T-helper 2 cell (primary cell): ENCODE measurements at regions not wholly inside any gene's neighbourhood (a gene's known extent, or its start where the extent isn't known, plus 50 kb on each side); places are given as distances from the start of the nearest gene placed in this dataset.

ENCODE experiments used
- DNase-seq, 5 experiments: peaks; one replicate each; pipeline versions ENCODE4 v3.0.0 to v3.0.0-alpha.2; 2012 to 2022

GRCh38 chr6:156110249-156110648 is 654.6 kb upstream of the NOX3 start:
- DNase-seq = no peak

GRCh38 chr6:156109713-156110112 is 654.1 kb upstream of the NOX3 start:
- no peak for DNase-seq

- peak in 1 of 5 experiments; percentile 52 for DNase-seq
Measured at GRCh38 chr6:156107624-156108101, 652.0 kb upstream of the NOX3 start.

GRCh38 chr6:156102129-156102528 is 646.5 kb upstream of the NOX3 start:
- DNase-seq = no peak

GRCh38 chr6:156098839-156099238 is 643.2 kb upstream of the NOX3 start:
- no peak for DNase-seq

- DNase-seq = no peak
Measured at GRCh38 chr6:156087487-156087886, 631.8 kb upstream of the NOX3 start.

- DNase-seq = no peak
Measured at GRCh38 chr6:156082012-156082411, 626.4 kb upstream of the NOX3 start.

GRCh38 chr6:156080371-156080770 is 624.7 kb upstream of the NOX3 start:
- DNase-seq = no peak

- DNase-seq = peak in 1 of 5 experiments; percentile 41
Measured at GRCh38 chr6:156068881-156069280, 613.2 kb upstream of the NOX3 start.

GRCh38 chr6:156065849-156066248 is 610.2 kb upstream of the NOX3 start:
- DNase-seq = no peak

GRCh38 chr6:156062091-156062563 is 606.5 kb upstream of the NOX3 start:
- no peak for DNase-seq

- no peak for DNase-seq
Measured at GRCh38 chr6:156061465-156061864, 605.8 kb upstream of the NOX3 start.

GRCh38 chr6:156060013-156060412 is 604.4 kb upstream of the NOX3 start:
- no peak for DNase-seq

- DNase-seq = no peak
Measured at GRCh38 chr6:156058356-156058755, 602.7 kb upstream of the NOX3 start.

- DNase-seq = no peak
Measured at GRCh38 chr6:156057869-156058268, 602.2 kb upstream of the NOX3 start.

- no peak for DNase-seq
Measured at GRCh38 chr6:156056085-156056484, 600.4 kb upstream of the NOX3 start.

- DNase-seq = no peak
Measured at GRCh38 chr6:156053626-156054025, 598.0 kb upstream of the NOX3 start.

- no peak for DNase-seq
Measured at GRCh38 chr6:156046841-156047449, 591.3 kb upstream of the NOX3 start.

- no peak for DNase-seq
Measured at GRCh38 chr6:156046268-156046665, 590.6 kb upstream of the NOX3 start.

GRCh38 chr6:156045401-156046267 is 590.0 kb upstream of the NOX3 start:
- no peak for DNase-seq

GRCh38 chr6:156033598-156033997 is 578.0 kb upstream of the NOX3 start:
- no peak for DNase-seq

- DNase-seq = no peak
Measured at GRCh38 chr6:156031516-156031915, 575.9 kb upstream of the NOX3 start.

GRCh38 chr6:156030053-156030452 is 574.4 kb upstream of the NOX3 start:
- no peak for DNase-seq
